ENCODE measurements at regions not wholly inside any gene's neighbourhood (a gene's known extent, or its start where the extent isn't known, plus 50 kb on each side); places are given as distances from the start of the nearest gene placed in this dataset.

- H3K4me3 Mint-ChIP-seq = no peak overlapping the region
- Histone ChIP-seq H3K9me3 (ENCODE audit: low read depth) (no peaks in the 10 kb centered on the region), H3K27ac (no peak overlapping the region), H3K4me1 (no peaks in the 10 kb centered on the region), H3K4me3 (no peak overlapping the region), H3K9ac (no peak overlapping the region), H3F3A (ENCODE audit: low read depth) (no peaks in the 10 kb centered on the region), H3K4me2 (no peak overlapping the region), H2AFZ (replicated peaks) (no peak overlapping the region), H4K20me1 (ENCODE audit: low read depth) (no peaks in the 10 kb centered on the region), H3K36me3 (no peaks in the 10 kb centered on the region), H3K79me2 (ENCODE audit: low read depth) (no peaks in the 10 kb centered on the region), H3K27me3 (no peaks in the 10 kb centered on the region)
- peaks cover 1% of the 10 kb centered on the region for H3K4me1 Mint-ChIP-seq
- no peaks in the 10 kb centered on the region for H3K36me3 Mint-ChIP-seq
- H3K9me3 Mint-ChIP-seq = no peaks in the 10 kb centered on the region
- TF ChIP-seq CTCF (IDR thresholded peaks at IDR 0.05) (no peak), EZH2 (IDR thresholded peaks at IDR 0.05) (no peak), EZH2phosphoT487 (IDR thresholded peaks at IDR 0.05) (no peak)
- H3K27ac Mint-ChIP-seq = no peak overlapping the region
- no peaks in the 10 kb centered on the region for H3K27me3 Mint-ChIP-seq (ENCODE audit: insufficient read depth, low read depth)
- no peak for DNase-seq (ENCODE audit: low spot score)
These were observed 80.5 kb upstream of the SPATS2L start for GRCh38 chr2:200225951-200226350.

GRCh38 chr2:200226451-200227426, 79.8 kb upstream of the SPATS2L start:
- Mint-ChIP-seq H3K36me3 (no peaks in the 10 kb centered on the region), H3K27me3 (ENCODE audit: insufficient read depth, low read depth) (no peaks in the 10 kb centered on the region), H3K9me3 (no peaks in the 10 kb centered on the region), H3K27ac (no peak overlapping the region), H3K4me1 (no peaks in the 10 kb centered on the region), H3K4me3 (no peak overlapping the region)
- no peak overlapping the region for H3K4me3 ChIP-seq
- no peaks in the 10 kb centered on the region for H3K27me3 ChIP-seq
- no peak overlapping the region for H3K4me2 ChIP-seq
- H3F3A ChIP-seq (ENCODE audit: low read depth) = no peaks in the 10 kb centered on the region
- TF ChIP-seq EZH2 (IDR thresholded peaks at IDR 0.05) = no peak
- no peak for TF ChIP-seq CTCF (IDR thresholded peaks at IDR 0.05)
- no peak for TF ChIP-seq EZH2phosphoT487 (IDR thresholded peaks at IDR 0.05)
- no peaks in the 10 kb centered on the region for H4K20me1 ChIP-seq (ENCODE audit: low read depth)
- no peaks in the 10 kb centered on the region for H3K79me2 ChIP-seq (ENCODE audit: low read depth)
- no peak overlapping the region for H2AFZ ChIP-seq (replicated peaks)
- H3K36me3 ChIP-seq = no peaks in the 10 kb centered on the region
- DNase-seq (ENCODE audit: low spot score) = no peak
- no peaks in the 10 kb centered on the region for H3K4me1 ChIP-seq
- H3K9me3 ChIP-seq (ENCODE audit: low read depth) = no peaks in the 10 kb centered on the region
- no peak overlapping the region for H3K9ac ChIP-seq
- H3K27ac ChIP-seq = no peak overlapping the region

- peaks cover 6% of the 10 kb centered on the region for H3K27me3 Mint-ChIP-seq (ENCODE audit: insufficient read depth, low read depth)
- no peak overlapping the region for H3K4me3 ChIP-seq
- no peaks in the 10 kb centered on the region for H3K36me3 ChIP-seq
- no peaks in the 10 kb centered on the region for H4K20me1 ChIP-seq (ENCODE audit: low read depth)
- H3K36me3 Mint-ChIP-seq = no peaks in the 10 kb centered on the region
- H3K27me3 ChIP-seq = no peaks in the 10 kb centered on the region
- H3K27ac ChIP-seq = no peak overlapping the region
- no peak overlapping the region for H3K4me3 Mint-ChIP-seq
- DNase-seq (ENCODE audit: low spot score) = no peak
- H2AFZ ChIP-seq (replicated peaks) = no peak overlapping the region
- no peaks in the 10 kb centered on the region for H3K9me3 ChIP-seq (ENCODE audit: low read depth)
- TF ChIP-seq EZH2 (IDR thresholded peaks at IDR 0.05) (no peak), CTCF (IDR thresholded peaks at IDR 0.05) (no peak), EZH2phosphoT487 (IDR thresholded peaks at IDR 0.05) (no peak)
- H3K9ac ChIP-seq = no peak overlapping the region
- H3K27ac Mint-ChIP-seq = no peak overlapping the region
- no peaks in the 10 kb centered on the region for H3F3A ChIP-seq (ENCODE audit: low read depth)
- H3K9me3 Mint-ChIP-seq = peaks cover 4% of the 10 kb centered on the region
- no peaks in the 10 kb centered on the region for H3K4me1 ChIP-seq
- no peak overlapping the region for H3K4me2 ChIP-seq
- H3K4me1 Mint-ChIP-seq = no peaks in the 10 kb centered on the region
- H3K79me2 ChIP-seq (ENCODE audit: low read depth) = no peaks in the 10 kb centered on the region
These were observed 75.8 kb upstream of the SPATS2L start for GRCh38 chr2:200230716-200231115.
